ENCODE measurements at regions not wholly inside any gene's neighbourhood (a gene's known extent, or its start where the extent isn't known, plus 50 kb on each side); places are given as distances from the start of the nearest gene placed in this dataset.

DNA sequence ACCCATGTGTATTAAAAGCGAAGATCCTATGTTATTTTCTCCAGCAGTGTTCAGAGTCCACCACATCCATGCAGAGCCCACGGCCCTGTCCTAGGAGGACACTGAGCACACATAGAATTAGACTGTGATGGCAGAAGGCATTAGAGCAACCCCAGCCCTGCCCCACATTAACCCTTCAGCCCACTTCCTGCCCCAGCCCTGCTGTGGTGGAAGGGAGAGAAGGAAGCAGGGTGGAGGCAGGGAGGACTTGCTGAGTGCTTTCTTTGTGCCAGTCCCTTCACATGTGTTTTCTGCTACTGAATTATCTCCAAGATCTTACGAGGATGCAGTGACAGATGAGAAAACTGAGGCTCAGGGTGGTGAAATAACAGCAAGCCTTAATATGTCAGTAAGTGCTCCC is 339.0 kb downstream of the SMAD2 start:
- no peak overlapping the region for H3K27ac Mint-ChIP-seq (ENCODE audit: unreplicated experiment)
- no TSS peak for BruUV-seq (replicated peaks)
- TF ChIP-seq, protein P1, sequence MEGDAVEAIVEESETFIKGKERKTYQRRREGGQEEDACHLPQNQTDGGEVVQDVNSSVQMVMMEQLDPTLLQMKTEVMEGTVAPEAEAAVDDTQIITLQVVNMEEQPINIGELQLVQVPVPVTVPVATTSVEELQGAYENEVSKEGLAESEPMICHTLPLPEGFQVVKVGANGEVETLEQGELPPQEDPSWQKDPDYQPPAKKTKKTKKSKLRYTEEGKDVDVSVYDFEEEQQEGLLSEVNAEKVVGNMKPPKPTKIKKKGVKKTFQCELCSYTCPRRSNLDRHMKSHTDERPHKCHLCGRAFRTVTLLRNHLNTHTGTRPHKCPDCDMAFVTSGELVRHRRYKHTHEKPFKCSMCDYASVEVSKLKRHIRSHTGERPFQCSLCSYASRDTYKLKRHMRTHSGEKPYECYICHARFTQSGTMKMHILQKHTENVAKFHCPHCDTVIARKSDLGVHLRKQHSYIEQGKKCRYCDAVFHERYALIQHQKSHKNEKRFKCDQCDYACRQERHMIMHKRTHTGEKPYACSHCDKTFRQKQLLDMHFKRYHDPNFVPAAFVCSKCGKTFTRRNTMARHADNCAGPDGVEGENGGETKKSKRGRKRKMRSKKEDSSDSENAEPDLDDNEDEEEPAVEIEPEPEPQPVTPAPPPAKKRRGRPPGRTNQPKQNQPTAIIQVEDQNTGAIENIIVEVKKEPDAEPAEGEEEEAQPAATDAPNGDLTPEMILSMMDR (IDR thresholded peaks at IDR 0.05; ENCODE audit: unreplicated experiment), result no peak
- H3K9me3 Mint-ChIP-seq (ENCODE audit: low read depth, unreplicated experiment), result no peaks in the 10 kb centered on the region
- no peak for DNase-seq
- H3K4me3 Mint-ChIP-seq (ENCODE audit: low read depth, unreplicated experiment), result no peak overlapping the region
- CTCF ChIA-PET, result no interaction called here
- no peaks in the 10 kb centered on the region for H3K4me1 Mint-ChIP-seq (ENCODE audit: low read depth, unreplicated experiment)
- peaks cover 67% of the 10 kb centered on the region for H3K27me3 Mint-ChIP-seq (ENCODE audit: unreplicated experiment)
- no peaks in the 10 kb centered on the region for H3K36me3 Mint-ChIP-seq (ENCODE audit: insufficient read depth, unreplicated experiment)
- intact Hi-C loops (cut with micrococcal nuclease; ENCODE audit: unreplicated experiment), result no loop called here

DNA sequence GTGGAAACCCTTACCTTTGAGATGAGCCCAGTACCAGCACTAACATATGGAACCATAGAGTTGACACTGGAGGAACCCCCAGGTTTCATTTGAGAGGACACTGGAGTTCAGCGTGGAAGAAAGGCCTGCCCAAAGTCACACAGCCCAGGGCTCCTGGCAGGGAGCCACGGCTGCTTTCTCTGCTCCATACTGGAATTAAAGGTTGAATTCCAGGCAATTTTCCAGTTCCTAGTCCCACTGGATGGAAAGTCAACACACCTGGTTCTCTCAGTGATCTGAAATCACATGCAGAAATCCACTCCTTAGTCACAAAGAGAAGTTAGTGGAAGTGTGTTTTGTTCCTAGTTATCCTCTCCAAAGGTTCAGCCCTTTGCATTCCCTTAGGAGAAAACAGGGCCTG is 336.1 kb upstream of the SKOR2 start:
- CTCF ChIA-PET, result no interaction called here
- H3K27ac Mint-ChIP-seq (ENCODE audit: unreplicated experiment), result no peak overlapping the region
- H3K4me1 Mint-ChIP-seq (ENCODE audit: low read depth, unreplicated experiment), result no peaks in the 10 kb centered on the region
- H3K36me3 Mint-ChIP-seq (ENCODE audit: insufficient read depth, unreplicated experiment), result no peaks in the 10 kb centered on the region
- no peak overlapping the region for H3K4me3 Mint-ChIP-seq (ENCODE audit: low read depth, unreplicated experiment)
- DNase-seq, result no peak
- peaks cover 70% of the 10 kb centered on the region for H3K27me3 Mint-ChIP-seq (ENCODE audit: unreplicated experiment)
- intact Hi-C loops (cut with micrococcal nuclease; ENCODE audit: unreplicated experiment), result no loop called here
- BruUV-seq (replicated peaks), result no TSS peak
- TF ChIP-seq, protein P1 (IDR thresholded peaks at IDR 0.05; ENCODE audit: unreplicated experiment), result no peak
- no peaks in the 10 kb centered on the region for H3K9me3 Mint-ChIP-seq (ENCODE audit: low read depth, unreplicated experiment)

DNA sequence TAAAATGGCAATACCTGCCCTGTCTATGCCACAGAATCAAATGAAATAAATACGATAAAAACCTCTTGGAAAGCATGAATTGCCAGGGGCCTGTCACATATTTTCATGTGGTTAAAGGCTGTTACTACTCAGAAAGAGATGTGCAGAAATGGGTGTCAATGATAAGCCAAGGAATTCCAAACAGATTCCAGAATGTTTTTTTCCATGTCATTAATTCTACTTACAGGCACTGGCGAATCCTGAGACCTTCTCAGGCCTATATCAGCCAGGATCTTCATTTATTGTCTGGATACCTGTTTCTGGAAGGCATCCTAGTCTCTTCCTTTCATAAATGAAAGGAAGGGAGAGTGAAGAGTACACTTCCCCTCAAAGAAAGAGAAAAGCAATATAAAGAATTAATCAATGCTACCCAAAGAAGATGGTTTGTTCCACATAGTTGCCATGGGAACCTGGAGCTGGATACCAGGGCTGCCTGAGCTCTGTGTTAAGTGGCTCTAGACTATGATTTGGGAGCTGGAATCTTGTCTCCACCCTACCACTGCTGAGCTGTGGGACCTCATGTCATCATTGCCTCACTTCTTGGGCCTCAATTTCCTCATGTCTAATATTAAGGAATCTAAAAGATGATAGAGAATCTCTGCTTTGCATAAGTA is 335.1 kb upstream of the SKOR2 start:
- no TSS peak for BruUV-seq (replicated peaks)
- intact Hi-C loops (cut with micrococcal nuclease; ENCODE audit: unreplicated experiment), result no loop called here
- TF ChIP-seq, protein P1 (IDR thresholded peaks at IDR 0.05; ENCODE audit: unreplicated experiment), result no peak
- CTCF ChIA-PET, result no interaction called here
- H3K4me3 Mint-ChIP-seq (ENCODE audit: low read depth, unreplicated experiment), result no peak overlapping the region
- H3K4me1 Mint-ChIP-seq (ENCODE audit: low read depth, unreplicated experiment), result no peaks in the 10 kb centered on the region
- no peaks in the 10 kb centered on the region for H3K9me3 Mint-ChIP-seq (ENCODE audit: low read depth, unreplicated experiment)
- no peaks in the 10 kb centered on the region for H3K36me3 Mint-ChIP-seq (ENCODE audit: insufficient read depth, unreplicated experiment)
- H3K27me3 Mint-ChIP-seq (ENCODE audit: unreplicated experiment), result peaks cover 70% of the 10 kb centered on the region
- no peak for DNase-seq
- H3K27ac Mint-ChIP-seq (ENCODE audit: unreplicated experiment), result no peak overlapping the region

DNA sequence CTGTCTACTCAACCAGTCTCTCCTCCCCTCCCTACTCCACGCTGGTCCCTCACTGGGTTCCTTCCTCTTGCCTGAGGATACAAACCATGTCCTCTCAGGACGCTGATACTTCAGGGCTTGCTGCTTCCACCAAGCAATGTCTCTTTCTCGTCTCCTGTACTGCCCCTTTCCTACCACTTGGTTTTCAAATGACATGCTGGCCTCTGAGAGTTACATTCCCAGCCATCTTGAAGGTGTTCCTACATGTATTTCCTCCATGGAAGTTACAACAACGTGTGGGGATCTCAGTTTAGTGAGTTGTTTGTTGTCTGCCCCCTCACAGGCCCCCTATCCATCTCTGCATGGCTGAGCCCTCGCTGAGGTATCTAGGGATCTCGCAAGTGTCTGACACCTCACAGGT is 334.5 kb upstream of the SKOR2 start:
- H3K27ac Mint-ChIP-seq (ENCODE audit: unreplicated experiment), result no peak overlapping the region
- DNase-seq, result no peak
- TF ChIP-seq, protein P1 (IDR thresholded peaks at IDR 0.05; ENCODE audit: unreplicated experiment), result no peak
- intact Hi-C loops (cut with micrococcal nuclease; ENCODE audit: unreplicated experiment), result no loop called here
- CTCF ChIA-PET, result no interaction called here
- H3K4me1 Mint-ChIP-seq (ENCODE audit: low read depth, unreplicated experiment), result no peaks in the 10 kb centered on the region
- H3K36me3 Mint-ChIP-seq (ENCODE audit: insufficient read depth, unreplicated experiment), result no peaks in the 10 kb centered on the region
- H3K4me3 Mint-ChIP-seq (ENCODE audit: low read depth, unreplicated experiment), result no peak overlapping the region
- no TSS peak for BruUV-seq (replicated peaks)
- H3K27me3 Mint-ChIP-seq (ENCODE audit: unreplicated experiment), result peaks cover 64% of the 10 kb centered on the region
- H3K9me3 Mint-ChIP-seq (ENCODE audit: low read depth, unreplicated experiment), result no peaks in the 10 kb centered on the region

Measured in Calu3 (cell line).